CD4-positive, alpha-beta T cell (primary cell): ENCODE measurements at regions not wholly inside any gene's neighbourhood (a gene's known extent, or its start where the extent isn't known, plus 50 kb on each side); places are given as distances from the start of the nearest gene placed in this dataset.

Experiments used
- ATAC-seq: fragments of 200-7000 bp; cut with Tn5 transposase; one replicate; pipeline ENCODE4 v1.10.0; 2022; ENCODE audit warnings: mild to moderate bottlenecking; ENCODE audit not compliant: poor library complexity
- CTCF ChIA-PET: fragments of 350-600 bp; sonication (Branson Sonifier 250); formaldehyde crosslinking; loops from one replicate; lab custom pipeline; 2021; ENCODE audit warnings: antibody characterized with exemption, inconsistent platforms; lab: Charles Lee
- POLR2A ChIA-PET: fragments of 350-600 bp; sonication (Branson Sonifier 250); formaldehyde crosslinking; loops from one replicate; lab custom pipeline; 2021; ENCODE audit warnings: antibody characterized with exemption, inconsistent platforms; lab: Charles Lee
- DNase-seq, 14 experiments: peaks; one replicate each; pipeline ENCODE4 v3.0.0-alpha.2; 2013 to 2020; ENCODE audit warnings: mixed read lengths in 2 of 14
- H3K27ac ChIP-seq, 2 donors: one replicate each; pipeline versions ENCODE4 v1.5.1 to v1.7.0; 2013; ENCODE audit warnings: low read length in 2 of 2, low read depth in 1 of 2, mild to moderate bottlenecking in 1 of 2
- H3K27me3 ChIP-seq, 2 experiments: 1 replicate in 1 of 2; 2 replicates in 1 of 2; pipeline versions ENCODE4 v1.6.1 to v1.7.0; 2013; ENCODE audit warnings: low read length in 2 of 2, control low read depth in 1 of 2, mild to moderate bottlenecking in 1 of 2, moderate library complexity in 1 of 2; ENCODE audit not compliant: insufficient read depth in 2 of 2, control insufficient read depth in 1 of 2
- H3K36me3 ChIP-seq: one replicate; pipeline ENCODE4 v1.6.1; 2013; ENCODE audit warnings: low read length, control low read depth; ENCODE audit not compliant: insufficient read depth
- H3K4me1 ChIP-seq: one replicate; pipeline ENCODE4 v1.6.1; 2013; ENCODE audit warnings: low read length, control low read depth; ENCODE audit not compliant: insufficient read depth
- H3K4me3 ChIP-seq: one replicate; pipeline ENCODE4 v1.5.1; 2013; ENCODE audit warnings: mild to moderate bottlenecking, low read length, moderate library complexity
- H3K9me3 ChIP-seq, 2 experiments: 1 replicate in 1 of 2; 2 replicates in 1 of 2; pipeline versions ENCODE4 v1.6.1 to v1.7.0; 2013; ENCODE audit warnings: low read length in 2 of 2, mild to moderate bottlenecking in 2 of 2, control low read depth in 1 of 2, moderate library complexity in 1 of 2; ENCODE audit not compliant: control insufficient read depth in 1 of 2, insufficient read depth in 1 of 2
- H3K27ac Mint-ChIP-seq: one replicate; pipeline ENCODE4 v1.8.0; 2020; ENCODE audit warnings: mixed read lengths
- H3K27me3 Mint-ChIP-seq: one replicate; pipeline ENCODE4 v1.8.0; 2021; ENCODE audit warnings: mixed read lengths
- H3K36me3 Mint-ChIP-seq: one replicate; pipeline ENCODE4 v1.8.0; 2021; ENCODE audit warnings: low read depth, mixed read lengths
- H3K4me1 Mint-ChIP-seq: one replicate; pipeline ENCODE4 v1.8.0; 2021; ENCODE audit warnings: low read depth, mixed read lengths
- H3K4me3 Mint-ChIP-seq: one replicate; pipeline ENCODE4 v1.8.0; 2020; ENCODE audit warnings: mild to moderate bottlenecking, mixed read lengths
- H3K9me3 Mint-ChIP-seq: one replicate; pipeline ENCODE4 v1.8.0; 2020; ENCODE audit warnings: mixed read lengths
- intact Hi-C, 2 experiments: fragments of 100-400 bp; cut with DNase I in 1 of 2; cut with micrococcal nuclease in 1 of 2; formaldehyde crosslinking; loops; one replicate each; pipeline versions ENCODE4 v1.15.1 to v1.9.0; 2023 to 2025; cut with DNase I, micrococcal nuclease
- TF ChIP-seq, protein P1 (sequence below): fragments of 200-600 bp; IDR thresholded peaks from one replicate; pipeline ENCODE4 v1.8.0; 2022; ENCODE audit warnings: antibody characterized with exemption, mild to moderate bottlenecking

DNA sequence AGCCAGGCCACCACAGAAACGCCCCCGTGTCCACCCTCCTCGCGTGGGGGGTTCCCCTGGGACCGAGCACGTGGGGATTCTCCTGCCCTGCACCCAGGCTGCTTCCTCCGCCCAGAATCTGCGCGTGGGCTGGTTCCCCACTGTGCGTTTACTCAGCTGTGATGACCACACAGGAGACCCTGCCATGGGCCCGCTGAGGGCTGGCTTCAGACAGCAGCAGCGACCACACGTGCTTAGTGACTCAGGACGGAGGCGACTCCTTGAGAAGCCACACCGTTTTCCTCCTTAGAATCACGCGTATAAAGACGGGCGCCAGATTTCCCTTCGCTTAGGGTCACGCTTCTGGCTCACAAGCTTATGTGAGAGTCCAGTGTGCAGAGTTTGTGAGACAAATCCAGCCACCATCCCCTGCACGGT is 63.9 kb upstream of the PDE10A start:
- DNase-seq: no peak
- CTCF ChIA-PET: no interaction called here
- no peaks in the 10 kb centered on the region for H3K36me3 ChIP-seq
- H3K4me1 ChIP-seq: no peaks in the 10 kb centered on the region
- no peak overlapping the region for H3K27ac Mint-ChIP-seq
- no peak overlapping the region for H3K4me3 ChIP-seq
- H3K36me3 Mint-ChIP-seq: no peaks in the 10 kb centered on the region
- no peaks in the 10 kb centered on the region for H3K27me3 ChIP-seq
- peaks cover 11% of the 10 kb centered on the region for H3K27me3 Mint-ChIP-seq
- no peaks in the 10 kb centered on the region for H3K4me1 Mint-ChIP-seq
- POLR2A ChIA-PET: no interaction called here
- no peak overlapping the region for H3K4me3 Mint-ChIP-seq
- TF ChIP-seq, protein P1, sequence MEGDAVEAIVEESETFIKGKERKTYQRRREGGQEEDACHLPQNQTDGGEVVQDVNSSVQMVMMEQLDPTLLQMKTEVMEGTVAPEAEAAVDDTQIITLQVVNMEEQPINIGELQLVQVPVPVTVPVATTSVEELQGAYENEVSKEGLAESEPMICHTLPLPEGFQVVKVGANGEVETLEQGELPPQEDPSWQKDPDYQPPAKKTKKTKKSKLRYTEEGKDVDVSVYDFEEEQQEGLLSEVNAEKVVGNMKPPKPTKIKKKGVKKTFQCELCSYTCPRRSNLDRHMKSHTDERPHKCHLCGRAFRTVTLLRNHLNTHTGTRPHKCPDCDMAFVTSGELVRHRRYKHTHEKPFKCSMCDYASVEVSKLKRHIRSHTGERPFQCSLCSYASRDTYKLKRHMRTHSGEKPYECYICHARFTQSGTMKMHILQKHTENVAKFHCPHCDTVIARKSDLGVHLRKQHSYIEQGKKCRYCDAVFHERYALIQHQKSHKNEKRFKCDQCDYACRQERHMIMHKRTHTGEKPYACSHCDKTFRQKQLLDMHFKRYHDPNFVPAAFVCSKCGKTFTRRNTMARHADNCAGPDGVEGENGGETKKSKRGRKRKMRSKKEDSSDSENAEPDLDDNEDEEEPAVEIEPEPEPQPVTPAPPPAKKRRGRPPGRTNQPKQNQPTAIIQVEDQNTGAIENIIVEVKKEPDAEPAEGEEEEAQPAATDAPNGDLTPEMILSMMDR: no peak
- intact Hi-C loops: no loop called here
- no peak for ATAC-seq
- H3K9me3 Mint-ChIP-seq: no peaks in the 10 kb centered on the region
- peaks cover 0 to 4% of the 10 kb centered on the region in 2 experiments for H3K9me3 ChIP-seq
- no peak overlapping the region for H3K27ac ChIP-seq

DNA sequence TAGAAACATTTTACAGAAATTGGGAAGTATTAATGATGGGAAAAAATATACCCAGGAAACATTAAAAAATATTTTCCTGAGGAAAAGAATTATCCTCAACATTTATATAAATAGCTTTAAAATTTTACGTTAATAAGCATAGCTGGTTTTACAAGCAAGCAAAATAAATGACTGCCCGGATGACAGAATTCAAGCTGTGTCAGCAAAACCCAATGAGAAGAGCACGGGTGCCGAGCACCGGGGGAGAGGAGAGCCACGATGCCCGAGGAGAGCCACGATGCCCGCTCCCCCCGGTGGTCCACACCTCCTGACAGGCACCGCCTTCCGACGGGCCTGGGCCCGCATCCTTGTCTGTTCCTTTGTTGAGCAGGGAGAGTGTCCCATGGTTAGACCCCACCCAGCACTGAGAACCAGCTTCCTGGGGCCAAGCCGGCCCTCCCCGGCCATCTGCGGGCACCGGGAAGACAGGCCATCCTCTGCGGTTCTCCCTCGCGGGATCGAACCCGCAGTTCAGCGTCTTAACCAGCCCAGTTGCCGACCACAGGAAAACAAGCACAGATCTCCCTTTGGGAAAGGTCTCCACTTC is 63.3 kb upstream of the PDE10A start:
- intact Hi-C loops: no loop called here
- DNase-seq (no peak), ATAC-seq (no peak)
- no peaks in the 10 kb centered on the region for H3K36me3 Mint-ChIP-seq
- H3K27me3 Mint-ChIP-seq: peaks cover 8% of the 10 kb centered on the region
- Histone ChIP-seq H3K4me1 (no peaks in the 10 kb centered on the region), H3K27ac (no peak overlapping the region), H3K27me3 (no peaks in the 10 kb centered on the region), H3K4me3 (no peak overlapping the region), H3K36me3 (no peaks in the 10 kb centered on the region), H3K9me3 (peaks cover 0 to 4% of the 10 kb centered on the region in 2 experiments)
- no peak overlapping the region for H3K27ac Mint-ChIP-seq
- no peak overlapping the region for H3K4me3 Mint-ChIP-seq
- H3K4me1 Mint-ChIP-seq: no peaks in the 10 kb centered on the region
- CTCF ChIA-PET: no interaction called here
- TF ChIP-seq, protein P1: no peak
- no peaks in the 10 kb centered on the region for H3K9me3 Mint-ChIP-seq
- POLR2A ChIA-PET: no interaction called here

DNA sequence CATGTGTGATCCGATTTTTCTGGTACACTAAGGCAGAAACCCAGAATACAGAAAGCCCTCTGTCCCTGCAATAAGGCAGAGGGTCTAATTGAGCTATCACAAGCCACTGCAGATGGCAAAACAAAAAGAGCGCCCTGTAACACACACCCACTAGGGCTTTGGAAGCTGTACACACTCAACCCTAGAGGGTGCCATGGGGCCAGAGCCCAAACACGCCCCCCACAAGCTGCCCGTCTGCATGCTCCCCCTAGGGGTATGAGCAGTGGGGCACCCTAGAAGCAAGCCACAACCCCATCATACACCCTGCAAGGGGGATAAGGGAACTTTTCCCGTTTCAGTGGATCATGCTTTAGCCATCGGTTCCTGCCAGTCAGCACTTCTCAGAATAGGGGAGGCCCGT is 62.2 kb upstream of the PDE10A start:
- Histone ChIP-seq H3K4me1 (no peaks in the 10 kb centered on the region), H3K27ac (no peak overlapping the region), H3K36me3 (no peaks in the 10 kb centered on the region), H3K9me3 (peaks cover 0 to 4% of the 10 kb centered on the region in 2 experiments), H3K4me3 (no peak overlapping the region), H3K27me3 (no peaks in the 10 kb centered on the region)
- peaks cover 4% of the 10 kb centered on the region for H3K27me3 Mint-ChIP-seq
- TF ChIP-seq, protein P1: no peak
- ATAC-seq: no peak
- no peak overlapping the region for H3K4me3 Mint-ChIP-seq
- no peaks in the 10 kb centered on the region for H3K9me3 Mint-ChIP-seq
- H3K36me3 Mint-ChIP-seq: no peaks in the 10 kb centered on the region
- ChIA-PET POLR2A (no interaction called here), CTCF (no interaction called here)
- H3K4me1 Mint-ChIP-seq: no peaks in the 10 kb centered on the region
- intact Hi-C loops: no loop called here
- DNase-seq: no peak
- no peak overlapping the region for H3K27ac Mint-ChIP-seq
